ENCODE measurements at regions not wholly inside any gene's neighbourhood (a gene's known extent, or its start where the extent isn't known, plus 50 kb on each side); places are given as distances from the start of the nearest gene placed in this dataset.

DNA sequence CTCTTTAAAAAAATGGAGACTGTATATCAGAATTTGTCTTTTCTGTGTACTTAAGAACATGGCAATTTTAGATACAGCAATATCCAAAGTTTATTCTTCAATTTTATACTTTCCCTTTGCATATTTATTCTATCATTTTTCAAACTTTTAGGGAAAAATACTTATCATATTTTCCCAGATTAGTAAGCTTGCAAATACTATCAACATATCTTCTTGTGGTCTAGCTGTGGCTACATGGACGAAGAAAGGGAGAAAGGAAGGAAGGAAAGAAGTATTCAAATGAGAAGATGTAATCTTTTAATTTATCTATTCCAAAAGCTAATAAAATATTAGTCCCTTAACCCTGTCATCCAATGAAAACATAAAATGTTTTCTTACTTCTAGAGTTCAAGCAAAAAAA, 797.8 kb upstream of the GALNTL6 start:
- Histone ChIP-seq H3K9me3 (no peaks in the 10 kb centered on the region), H3K4me2 (no peak overlapping the region), H3K4me1 (no peaks in the 10 kb centered on the region), H3K27ac (no peak overlapping the region), H3K4me3 (no peak overlapping the region)
- ATAC-seq (no peak), DNase-seq (ENCODE audit: low read depth in 1 of 2, low spot score in 1 of 2) (no peak), FAIRE-seq (no peak)
- ChIA-PET CTCF (no interaction called here), POLR2A (no interaction called here)
- no peak for TF ChIP-seq NPAS2 (CRISPR knock-in tag; IDR thresholded peaks at IDR 0.05; ENCODE audit: borderline replicate concordance)
- no peak for TF ChIP-seq MAFK (IDR thresholded peaks at IDR 0.05; ENCODE audit: partially characterized antibody)
- TF ChIP-seq, protein P1, sequence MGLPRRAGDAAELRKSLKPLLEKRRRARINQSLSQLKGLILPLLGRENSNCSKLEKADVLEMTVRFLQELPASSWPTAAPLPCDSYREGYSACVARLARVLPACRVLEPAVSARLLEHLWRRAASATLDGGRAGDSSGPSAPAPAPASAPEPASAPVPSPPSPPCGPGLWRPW (IDR thresholded peaks at IDR 0.05): no peak
- TF ChIP-seq CHD2 (IDR thresholded peaks at IDR 0.05; ENCODE audit: low read length, partially characterized antibody): no peak
- no peak for TF ChIP-seq KDM1A (IDR thresholded peaks at IDR 0.05; ENCODE audit: low read depth)
- TF ChIP-seq BHLHE40 (IDR thresholded peaks at IDR 0.05; ENCODE audit: low read depth, low read length): no peak
- no peak for TF ChIP-seq NR3C1 (IDR thresholded peaks at IDR 0.05)
- TF ChIP-seq RAD21 (conservative IDR thresholded peaks at IDR 0.05 in 1 of 2, IDR thresholded peaks at IDR 0.05 in 1 of 2): no peak
- TF ChIP-seq EP300 (IDR thresholded peaks at IDR 0.05): no peak
- 9% methylated on average over 1 of the region's 1 CpG for WGBS (ENCODE audit: missing lambda C conversion rate)

- no peak for TF ChIP-seq REST (IDR thresholded peaks at IDR 0.05)
- TF ChIP-seq E2F6 (IDR thresholded peaks at IDR 0.05; ENCODE audit: borderline replicate concordance, low read depth): no peak
- no peak for TF ChIP-seq EHMT2 (IDR thresholded peaks at IDR 0.05; ENCODE audit: low read depth)
- no peak for TF ChIP-seq MAFK (IDR thresholded peaks at IDR 0.05; ENCODE audit: partially characterized antibody)
- TF ChIP-seq HEYL (CRISPR knock-in tag; IDR thresholded peaks at IDR 0.05): no peak
- TF ChIP-seq NFE2L2 (conservative IDR thresholded peaks at IDR 0.05; ENCODE audit: low read length): no peak
- no peak for TF ChIP-seq NPAS2 (CRISPR knock-in tag; IDR thresholded peaks at IDR 0.05; ENCODE audit: borderline replicate concordance)
- no peak for TF ChIP-seq ESRRA (IDR thresholded peaks at IDR 0.05; ENCODE audit: borderline replicate concordance, low read length)
- no peak for TF ChIP-seq POLR2A (IDR thresholded peaks at IDR 0.05; ENCODE audit: low read length)
- no peak for TF ChIP-seq GATA3 (IDR thresholded peaks at IDR 0.05; ENCODE audit: borderline replicate concordance)
- TF ChIP-seq ZFP36 (IDR thresholded peaks at IDR 0.05; ENCODE audit: borderline replicate concordance, partially characterized antibody): no peak
- TF ChIP-seq CHD4 (IDR thresholded peaks at IDR 0.05; ENCODE audit: borderline replicate concordance): no peak
- no peak for TF ChIP-seq JUN (IDR thresholded peaks at IDR 0.05)
- no peak for TF ChIP-seq ZNF302 (CRISPR knock-in tag; IDR thresholded peaks at IDR 0.05)
- no peak for TF ChIP-seq RARB (CRISPR knock-in tag; IDR thresholded peaks at IDR 0.05)
- no peak for TF ChIP-seq ZSCAN20 (CRISPR knock-in tag; IDR thresholded peaks at IDR 0.05)
- DNase-seq (ENCODE audit: low read depth in 1 of 2, low spot score in 1 of 2) (no peak), FAIRE-seq (no peak), ATAC-seq (no peak)
- Histone ChIP-seq H3K27ac (no peak overlapping the region), H3K4me3 (no peak overlapping the region), H3K4me1 (no peaks in the 10 kb centered on the region), H3K4me2 (no peak overlapping the region), H3K9me3 (no peaks in the 10 kb centered on the region)
- 29% methylated on average over 3 of the region's 3 CpGs for WGBS (ENCODE audit: missing lambda C conversion rate)
- POLR2A ChIA-PET: no interaction called here
- CTCF ChIA-PET: no interaction called here
These were observed 805.4 kb upstream of the GALNTL6 start for GRCh38 chr4:171007618-171008390.

Measured in A549 (cell line).